Endothelial cell of umbilical vein (primary cell): ENCODE measurements at regions not wholly inside any gene's neighbourhood (a gene's known extent, or its start where the extent isn't known, plus 50 kb on each side); places are given as distances from the start of the nearest gene placed in this dataset.

Source experiments
- BruUV-seq: library from RNA; stranded (reverse); fragments of 400-500 nt; replicated peaks from 2 replicates; lab custom pipeline; 2021; lab: Mats Ljungman, UMichigan
- CTCF ChIA-PET: fragments of 300-600, 350-600 bp; sonication (Branson Sonifier 250); formaldehyde crosslinking; loops from one replicate; lab custom pipeline; 2021; ENCODE audit warnings: antibody characterized with exemption, inconsistent platforms; lab: Charles Lee
- POLR2A ChIA-PET: fragments of 300-600, 350-600 bp; sonication (Branson Sonifier 250); formaldehyde crosslinking; loops from one replicate; lab custom pipeline; 2021; ENCODE audit warnings: antibody characterized with exemption, inconsistent platforms; lab: Charles Lee
- DNase-seq: peaks from one replicate; pipeline ENCODE4 v3.0.0-alpha.2; 2011; ENCODE audit warnings: low read depth, low spot score
- FAIRE-seq: peaks from 2 replicates; lab custom pipeline; 2011; peaks lifted over from hg19 to GRCh38; lab: Jason Lieb, UNC
- H2AFZ ChIP-seq: 2 replicates; pipeline ENCODE4 v1.6.0; 2012; ENCODE audit warnings: low read depth, low read length, control low read depth, inconsistent platforms
- H3K27ac ChIP-seq: 2 replicates; pipeline ENCODE4 v1.5.1; 2011; ENCODE audit warnings: low read depth, mild to moderate bottlenecking, control low read depth, low read length, moderate library complexity; ENCODE audit not compliant: insufficient read depth
- H3K27me3 ChIP-seq, 2 experiments: 2 replicates each; pipeline versions ENCODE4 v1.6.0 to v1.6.1; 2011; ENCODE audit warnings: low read length in 2 of 2, mixed read lengths in 1 of 2; ENCODE audit not compliant: control insufficient read depth in 2 of 2, insufficient read depth in 2 of 2
- H3K36me3 ChIP-seq, 2 experiments: 2 replicates in 1 of 2; 3 replicates in 1 of 2; pipeline ENCODE4 v1.5.1; 2011; ENCODE audit warnings: low read length in 2 of 2, mild to moderate bottlenecking in 1 of 2, moderate library complexity in 1 of 2; ENCODE audit not compliant: control insufficient read depth in 2 of 2, insufficient read depth in 2 of 2; ENCODE audit errors: extremely low read depth in 1 of 2
- H3K4me1 ChIP-seq: 3 replicates; pipeline ENCODE4 v1.5.1; 2011; ENCODE audit warnings: mild to moderate bottlenecking, low read length; ENCODE audit not compliant: control insufficient read depth, insufficient read depth; ENCODE audit errors: extremely low read depth
- H3K4me2 ChIP-seq: 2 replicates; pipeline ENCODE4 v1.6.1; 2011; ENCODE audit warnings: low read length, control low read depth, mixed read lengths; ENCODE audit not compliant: insufficient read depth
- H3K4me3 ChIP-seq, 3 experiments: fragments of 200-600 bp in 1 of 3; sonication (generic), shearing (Covaris generic) in 1 of 3; replicated peaks in 1 of 3; 2 replicates each; pipeline ENCODE4 v1.5.1; 2011 to 2016; ENCODE audit warnings: control low read depth in 3 of 3, low read length in 3 of 3, mild to moderate bottlenecking in 2 of 3, inconsistent platforms in 1 of 3, low read depth in 1 of 3, moderate library complexity in 1 of 3; ENCODE audit not compliant: insufficient read depth in 1 of 3
- H3K79me2 ChIP-seq: 2 replicates; pipeline ENCODE4 v1.6.0; 2012; ENCODE audit warnings: low read length, inconsistent platforms; ENCODE audit not compliant: control insufficient read depth, insufficient read depth
- H3K9ac ChIP-seq: replicated peaks from 2 replicates; pipeline ENCODE3; 2011; ENCODE audit warnings: low read length, control low read depth; ENCODE audit not compliant: insufficient read depth; ENCODE audit errors: extremely low read depth
- H3K9me1 ChIP-seq: replicated peaks from 3 replicates; pipeline ENCODE4 v1.6.0; 2011; ENCODE audit warnings: mild to moderate bottlenecking, low read length; ENCODE audit not compliant: control insufficient read depth, insufficient read depth; ENCODE audit errors: extremely low read depth
- H3K9me3 ChIP-seq: replicated peaks from 2 replicates; pipeline ENCODE4 v1.5.1; 2012; ENCODE audit warnings: low read length, inconsistent platforms; ENCODE audit not compliant: control insufficient read depth, insufficient read depth
- H4K20me1 ChIP-seq: replicated peaks from 2 replicates; pipeline ENCODE3; 2011; ENCODE audit warnings: mild to moderate bottlenecking, low read length; ENCODE audit not compliant: control insufficient read depth, insufficient read depth; ENCODE audit errors: extremely low read depth
- EZH2 ChIP-seq: IDR thresholded peaks from 2 replicates; pipeline ENCODE4 v1.6.1; 2012; ENCODE audit warnings: borderline replicate concordance, low read depth, mild to moderate bottlenecking, moderate library complexity, low read length, inconsistent platforms; ENCODE audit not compliant: severe bottlenecking
- FOS ChIP-seq: IDR thresholded peaks from 2 replicates; pipeline ENCODE4 v1.6.1; 2011; ENCODE audit warnings: mild to moderate bottlenecking, low read length, moderate library complexity, borderline replicate concordance; ENCODE audit not compliant: insufficient read depth
- GATA2 ChIP-seq: IDR thresholded peaks from 2 replicates; pipeline ENCODE4 v1.7.0; 2011; ENCODE audit warnings: low read depth, mild to moderate bottlenecking, moderate library complexity, mixed read lengths, low read length; ENCODE audit not compliant: insufficient read length, insufficient read depth
- JUN ChIP-seq: IDR thresholded peaks from 2 replicates; pipeline ENCODE4 v1.6.1; 2011; ENCODE audit warnings: borderline replicate concordance, low read depth; ENCODE audit not compliant: insufficient read length, insufficient read depth
- MYC ChIP-seq: IDR thresholded peaks from one replicate; pipeline ENCODE4 v1.6.1; 2011; ENCODE audit warnings: mild to moderate bottlenecking, low read depth, low read length
- POLR2A ChIP-seq: IDR thresholded peaks from 2 replicates; pipeline ENCODE4 v1.6.1; 2012; ENCODE audit warnings: low read depth, mild to moderate bottlenecking, control low read depth, low read length
- POLR2AphosphoS5 ChIP-seq: IDR thresholded peaks from 2 replicates; pipeline ENCODE4 v1.6.1; 2012; ENCODE audit warnings: low read depth, mild to moderate bottlenecking, control low read depth, low read length, moderate library complexity; ENCODE audit not compliant: insufficient read depth
- dilution Hi-C: fragments of 300-500 bp; cut with MboI; formaldehyde crosslinking; loops from one replicate; pipeline ENCODE4 v1.15.0; 2019; ENCODE audit warnings: low sequenced_read_pairs; ENCODE audit not compliant: extremely low pct_ligation_motif_present
- intact Hi-C: fragments of 100-400 bp; cut with micrococcal nuclease; formaldehyde crosslinking; loops from one replicate; pipeline ENCODE4 v1.10.0; 2022
- TF ChIP-seq, protein P1 (sequence below): IDR thresholded peaks from 2 replicates; pipeline ENCODE4 v1.6.1; 2011; ENCODE audit not compliant: insufficient read depth, insufficient read length
- TF ChIP-seq, protein P2 (sequence below), 2 donors: IDR thresholded peaks; 1 replicate in 1 of 2; 2 replicates in 1 of 2; pipeline ENCODE4 v1.5.1; 2011; ENCODE audit warnings: low read length in 2 of 2, mild to moderate bottlenecking in 2 of 2, moderate library complexity in 2 of 2, control low read depth in 1 of 2, inconsistent platforms in 1 of 2, low read depth in 1 of 2; ENCODE audit not compliant: insufficient read depth in 1 of 2; ENCODE audit errors: extremely low read depth in 1 of 2

DNA sequence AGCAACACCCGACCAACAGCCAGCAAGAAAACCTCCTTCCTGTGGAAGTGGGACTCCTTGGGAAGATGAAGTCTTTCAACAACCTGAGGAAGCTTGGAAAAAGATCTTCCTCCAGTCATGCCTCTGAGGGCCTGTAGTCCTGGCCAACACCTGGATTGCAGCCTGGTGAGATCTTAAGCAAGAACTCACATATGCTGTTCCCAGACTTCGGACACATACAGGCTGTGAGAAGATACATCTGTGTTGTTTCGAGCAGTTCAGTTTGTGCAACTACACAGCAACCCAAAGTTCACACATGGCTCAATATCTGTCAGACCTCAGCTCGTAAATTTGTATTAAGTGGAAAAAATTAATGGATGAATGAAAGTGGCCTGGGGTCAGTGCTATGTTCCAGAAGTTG is 65.1 kb upstream of the UBAC2 start:
- CTCF ChIA-PET, result no interaction called here
- Histone ChIP-seq H3K79me2 (no peaks in the 10 kb centered on the region), H4K20me1 (no peaks in the 10 kb centered on the region), H3K4me1 (no peaks in the 10 kb centered on the region), H3K9me3 (no peaks in the 10 kb centered on the region), H3K27me3 (peaks cover 4 to 5% of the 10 kb centered on the region in 2 experiments), H3K9ac (no peak overlapping the region), H2AFZ (no peak overlapping the region), H3K9me1 (no peaks in the 10 kb centered on the region), H3K36me3 (no peaks in the 10 kb centered on the region), H3K27ac (no peak overlapping the region), H3K4me3 (no peak overlapping the region), H3K4me2 (no peak overlapping the region)
- no peak for DNase-seq
- no TSS peak for BruUV-seq
- dilution Hi-C loops (no loop called here), intact Hi-C loops (no loop called here)
- POLR2A ChIA-PET, result no interaction called here
- no peak for TF ChIP-seq MYC
- no peak for TF ChIP-seq POLR2A
- TF ChIP-seq, protein P1, sequence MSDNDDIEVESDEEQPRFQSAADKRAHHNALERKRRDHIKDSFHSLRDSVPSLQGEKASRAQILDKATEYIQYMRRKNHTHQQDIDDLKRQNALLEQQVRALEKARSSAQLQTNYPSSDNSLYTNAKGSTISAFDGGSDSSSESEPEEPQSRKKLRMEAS, result no peak
- TF ChIP-seq, protein P2, sequence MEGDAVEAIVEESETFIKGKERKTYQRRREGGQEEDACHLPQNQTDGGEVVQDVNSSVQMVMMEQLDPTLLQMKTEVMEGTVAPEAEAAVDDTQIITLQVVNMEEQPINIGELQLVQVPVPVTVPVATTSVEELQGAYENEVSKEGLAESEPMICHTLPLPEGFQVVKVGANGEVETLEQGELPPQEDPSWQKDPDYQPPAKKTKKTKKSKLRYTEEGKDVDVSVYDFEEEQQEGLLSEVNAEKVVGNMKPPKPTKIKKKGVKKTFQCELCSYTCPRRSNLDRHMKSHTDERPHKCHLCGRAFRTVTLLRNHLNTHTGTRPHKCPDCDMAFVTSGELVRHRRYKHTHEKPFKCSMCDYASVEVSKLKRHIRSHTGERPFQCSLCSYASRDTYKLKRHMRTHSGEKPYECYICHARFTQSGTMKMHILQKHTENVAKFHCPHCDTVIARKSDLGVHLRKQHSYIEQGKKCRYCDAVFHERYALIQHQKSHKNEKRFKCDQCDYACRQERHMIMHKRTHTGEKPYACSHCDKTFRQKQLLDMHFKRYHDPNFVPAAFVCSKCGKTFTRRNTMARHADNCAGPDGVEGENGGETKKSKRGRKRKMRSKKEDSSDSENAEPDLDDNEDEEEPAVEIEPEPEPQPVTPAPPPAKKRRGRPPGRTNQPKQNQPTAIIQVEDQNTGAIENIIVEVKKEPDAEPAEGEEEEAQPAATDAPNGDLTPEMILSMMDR (IDR thresholded peaks at IDR 0.05; ENCODE audit: extremely low read depth in 1 of 2, insufficient read depth in 1 of 2, low read depth in 1 of 2, low read length in 2 of 2), result no peak
- TF ChIP-seq JUN, result no peak
- TF ChIP-seq GATA2, result no peak
- TF ChIP-seq FOS, result no peak
- no peak for TF ChIP-seq POLR2AphosphoS5
- TF ChIP-seq EZH2, result no peak
- no peak for FAIRE-seq
